PC-3 (cell line): ENCODE measurements at regions not wholly inside any gene's neighbourhood (a gene's known extent, or its start where the extent isn't known, plus 50 kb on each side); places are given as distances from the start of the nearest gene placed in this dataset.

Source experiments
- ATAC-seq: fragments of 200-7000 bp; cut with Tn5 transposase; 2 replicates; pipeline ENCODE4 v1.9.1; 2020; ENCODE audit warnings: mild to moderate bottlenecking, moderate library complexity
- BruUV-seq: library from RNA; stranded (reverse); fragments of 400-500 nt; replicated peaks from 2 replicates; lab custom pipeline; 2021; lab: Mats Ljungman, UMichigan
- CTCF ChIA-PET: fragments of 300-600 bp; sonication (Branson Sonifier 250); formaldehyde crosslinking; loops from one replicate; lab custom pipeline; 2022; ENCODE audit warnings: antibody characterized with exemption; lab: Charles Lee
- POLR2A ChIA-PET: fragments of 300-600 bp; sonication (Branson Sonifier 250); formaldehyde crosslinking; loops from one replicate; lab custom pipeline; 2022; ENCODE audit warnings: antibody characterized with exemption; ENCODE audit not compliant: unreplicated experiment; lab: Charles Lee
- DNase-seq: peaks from one replicate; pipeline ENCODE4 v3.0.0-alpha.2; 2015
- H2AFZ ChIP-seq: fragments of 300-600 bp; sonication (generic); 2 replicates; pipeline ENCODE4 v1.6.0; 2016; ENCODE audit warnings: antibody characterized with exemption, low read length
- H3F3A ChIP-seq: fragments of 300-600 bp; sonication (generic); one replicate; pipeline ENCODE4 v1.6.0; 2017; ENCODE audit warnings: antibody characterized with exemption, low read length, control low read depth, mild to moderate bottlenecking; ENCODE audit not compliant: unreplicated experiment
- H3K27ac ChIP-seq: fragments of 300-600 bp; sonication (generic); 2 replicates; pipeline ENCODE4 v1.5.1; 2016; ENCODE audit warnings: mild to moderate bottlenecking, low read length
- H3K27me3 ChIP-seq: fragments of 300-600 bp; sonication (generic); 2 replicates; pipeline ENCODE4 v1.6.1; 2016; ENCODE audit warnings: low read length, mixed read lengths
- H3K36me3 ChIP-seq: fragments of 300-600 bp; sonication (generic); 2 replicates; pipeline ENCODE4 v1.6.1; 2016; ENCODE audit warnings: low read depth, mixed run types, low read length, mixed read lengths
- H3K4me1 ChIP-seq: fragments of 300-600 bp; sonication (generic); 2 replicates; pipeline ENCODE4 v1.5.1; 2016; ENCODE audit warnings: low read length; ENCODE audit not compliant: insufficient read depth
- H3K4me2 ChIP-seq: fragments of 300-600 bp; sonication (generic); 2 replicates; pipeline ENCODE4 v1.6.0; 2016; ENCODE audit warnings: low read length
- H3K4me3 ChIP-seq: fragments of 300-600 bp; sonication (generic); 2 replicates; pipeline ENCODE4 v1.5.1; 2016; ENCODE audit warnings: mild to moderate bottlenecking, low read length, mixed read lengths
- H3K79me2 ChIP-seq: fragments of 300-600 bp; sonication (generic); 2 replicates; pipeline ENCODE4 v1.6.1; 2017; ENCODE audit warnings: low read length, mixed read lengths
- H3K9ac ChIP-seq: fragments of 300-600 bp; sonication (generic); 2 replicates; pipeline ENCODE4 v1.6.0; 2016; ENCODE audit warnings: mild to moderate bottlenecking, low read length
- H3K9me2 ChIP-seq: fragments of 300-600 bp; sonication (generic); replicated peaks from 2 replicates; pipeline ENCODE4 v1.6.1; 2016; ENCODE audit warnings: mixed run types, low read length, mixed read lengths
- H3K9me3 ChIP-seq: fragments of 300-600 bp; sonication (generic); 2 replicates; pipeline ENCODE4 v1.6.1; 2016; ENCODE audit warnings: low read length, mixed read lengths
- H4K20me1 ChIP-seq: fragments of 300-600 bp; sonication (generic); 2 replicates; pipeline ENCODE4 v1.6.1; 2016; ENCODE audit warnings: low read length, mixed read lengths
- EZH2 ChIP-seq: fragments of 300-600 bp; sonication (generic); IDR thresholded peaks from one replicate; pipeline ENCODE4 v1.6.1; 2017; ENCODE audit warnings: antibody characterized with exemption, mild to moderate bottlenecking, low read length; ENCODE audit not compliant: unreplicated experiment
- EZH2phosphoT487 ChIP-seq: fragments of 300-600 bp; sonication (generic); IDR thresholded peaks from 2 replicates; pipeline ENCODE4 v1.6.1; 2018; ENCODE audit warnings: mild to moderate bottlenecking, antibody characterized with exemption, low read length, borderline replicate concordance
- intact Hi-C: fragments of 100-400 bp; cut with micrococcal nuclease; formaldehyde crosslinking; loops from 2 replicates; pipeline ENCODE4 v1.9.0; 2023
- TF ChIP-seq, protein P1 (sequence below): fragments of 300-600 bp; sonication (generic); conservative IDR thresholded peaks from 2 replicates; pipeline ENCODE4 v1.5.1; 2017; ENCODE audit warnings: antibody characterized with exemption, low read depth, mild to moderate bottlenecking, low read length

DNA sequence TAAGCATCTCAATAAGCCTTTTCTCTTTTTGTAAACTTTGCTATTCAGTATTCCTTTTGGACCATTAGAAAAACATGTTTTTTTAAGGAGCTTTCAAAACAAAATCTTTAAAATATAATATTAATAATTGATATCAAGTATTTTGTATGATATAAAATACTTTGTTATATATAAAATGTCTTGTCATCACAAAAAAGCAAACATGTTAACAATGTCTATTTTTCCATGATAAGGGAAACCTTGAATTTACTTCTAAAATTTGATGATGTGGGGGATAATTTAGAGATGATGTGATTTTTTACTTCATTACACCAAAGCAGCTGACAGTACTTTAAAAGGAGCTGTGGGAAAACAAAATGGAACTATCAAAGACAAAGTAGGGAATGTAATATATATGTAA lies 887.7 kb downstream of the SI start:
- ATAC-seq (no peak), DNase-seq (no peak)
- Histone ChIP-seq H2AFZ (no peak overlapping the region), H3K27me3 (no peaks in the 10 kb centered on the region), H3K9me2 (no peaks in the 10 kb centered on the region), H4K20me1 (no peaks in the 10 kb centered on the region), H3F3A (no peaks in the 10 kb centered on the region), H3K9me3 (no peaks in the 10 kb centered on the region), H3K4me1 (no peaks in the 10 kb centered on the region), H3K9ac (no peak overlapping the region), H3K27ac (no peak overlapping the region), H3K79me2 (no peaks in the 10 kb centered on the region), H3K4me3 (no peak overlapping the region), H3K36me3 (no peaks in the 10 kb centered on the region), H3K4me2 (no peak overlapping the region)
- POLR2A ChIA-PET = no interaction called here
- CTCF ChIA-PET = no interaction called here
- TF ChIP-seq EZH2phosphoT487 (no peak), EZH2 (no peak)
- TF ChIP-seq, protein P1, sequence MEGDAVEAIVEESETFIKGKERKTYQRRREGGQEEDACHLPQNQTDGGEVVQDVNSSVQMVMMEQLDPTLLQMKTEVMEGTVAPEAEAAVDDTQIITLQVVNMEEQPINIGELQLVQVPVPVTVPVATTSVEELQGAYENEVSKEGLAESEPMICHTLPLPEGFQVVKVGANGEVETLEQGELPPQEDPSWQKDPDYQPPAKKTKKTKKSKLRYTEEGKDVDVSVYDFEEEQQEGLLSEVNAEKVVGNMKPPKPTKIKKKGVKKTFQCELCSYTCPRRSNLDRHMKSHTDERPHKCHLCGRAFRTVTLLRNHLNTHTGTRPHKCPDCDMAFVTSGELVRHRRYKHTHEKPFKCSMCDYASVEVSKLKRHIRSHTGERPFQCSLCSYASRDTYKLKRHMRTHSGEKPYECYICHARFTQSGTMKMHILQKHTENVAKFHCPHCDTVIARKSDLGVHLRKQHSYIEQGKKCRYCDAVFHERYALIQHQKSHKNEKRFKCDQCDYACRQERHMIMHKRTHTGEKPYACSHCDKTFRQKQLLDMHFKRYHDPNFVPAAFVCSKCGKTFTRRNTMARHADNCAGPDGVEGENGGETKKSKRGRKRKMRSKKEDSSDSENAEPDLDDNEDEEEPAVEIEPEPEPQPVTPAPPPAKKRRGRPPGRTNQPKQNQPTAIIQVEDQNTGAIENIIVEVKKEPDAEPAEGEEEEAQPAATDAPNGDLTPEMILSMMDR = no peak
- no TSS peak for BruUV-seq
- intact Hi-C loops = no loop called here

DNA sequence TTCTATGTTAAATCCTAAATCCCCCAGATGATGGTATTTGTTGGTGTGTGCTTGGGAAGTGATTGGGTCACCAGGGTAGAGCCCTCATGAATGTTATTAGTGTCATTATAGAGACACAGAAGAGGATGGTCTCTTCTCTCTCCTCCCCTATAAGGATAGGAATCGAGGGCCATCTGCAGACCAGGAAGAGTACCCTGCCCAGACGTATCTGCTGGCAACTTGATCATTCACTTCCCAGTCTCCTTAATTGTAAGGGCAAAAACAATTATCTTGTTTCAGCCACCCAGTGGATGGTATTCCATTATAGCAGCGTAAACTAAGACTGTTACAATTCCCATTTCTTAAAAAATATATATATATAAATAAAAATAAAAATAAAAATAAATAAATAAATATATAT lies 892.2 kb downstream of the SI start:
- DNase-seq (no peak), ATAC-seq (no peak)
- ChIA-PET POLR2A (no interaction called here), CTCF (no interaction called here)
- Histone ChIP-seq H3F3A (no peaks in the 10 kb centered on the region), H3K4me2 (no peak overlapping the region), H4K20me1 (no peaks in the 10 kb centered on the region), H3K4me3 (no peak overlapping the region), H3K9me3 (no peaks in the 10 kb centered on the region), H3K79me2 (no peaks in the 10 kb centered on the region), H3K9ac (no peak overlapping the region), H3K27ac (no peak overlapping the region), H3K27me3 (no peaks in the 10 kb centered on the region), H3K9me2 (no peaks in the 10 kb centered on the region), H3K4me1 (no peaks in the 10 kb centered on the region), H3K36me3 (no peaks in the 10 kb centered on the region), H2AFZ (no peak overlapping the region)
- TF ChIP-seq EZH2phosphoT487 (no peak), EZH2 (no peak)
- TF ChIP-seq, protein P1 = no peak
- no TSS peak for BruUV-seq
- intact Hi-C loops = no loop called here

DNA sequence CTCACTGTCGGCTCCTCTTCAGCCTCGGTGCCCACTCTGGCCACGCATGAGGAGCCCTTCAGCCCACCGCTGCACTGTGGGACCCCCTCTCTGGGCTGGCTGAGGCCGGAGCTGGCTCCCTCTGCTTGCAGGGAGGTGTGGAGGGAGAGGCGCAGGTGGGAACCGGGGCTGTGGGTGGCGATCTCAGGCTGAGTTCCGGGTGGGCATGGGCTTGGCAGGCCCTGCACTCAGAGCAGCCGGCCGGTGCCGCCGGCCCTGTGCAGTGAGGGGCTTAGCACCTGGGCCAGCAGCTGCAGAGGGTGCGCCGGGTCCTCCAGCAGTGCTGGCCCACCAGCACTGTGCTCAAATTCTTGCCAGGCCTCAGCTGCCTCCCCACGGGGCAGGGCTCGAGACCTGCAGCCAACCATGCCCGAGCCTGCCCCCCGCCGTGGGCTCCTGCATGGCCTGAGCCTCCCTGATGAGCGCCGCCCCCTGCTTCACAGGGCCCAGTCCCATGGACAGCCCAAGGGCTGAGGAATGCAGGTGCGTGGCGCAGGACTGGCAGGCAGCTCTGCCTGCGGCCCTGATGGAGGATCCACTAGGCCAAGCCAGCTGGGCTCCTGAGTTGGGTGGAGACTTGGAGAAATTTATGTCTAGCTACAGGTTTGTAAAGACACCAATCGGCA lies 899.1 kb downstream of the SI start:
- no TSS peak for BruUV-seq
- no peak for DNase-seq

More for the DNA sequence above, 899.1 kb downstream of the SI start:
- Histone ChIP-seq H4K20me1 (no peaks in the 10 kb centered on the region), H3K4me1 (no peaks in the 10 kb centered on the region), H3K9me3 (no peaks in the 10 kb centered on the region), H3K36me3 (no peaks in the 10 kb centered on the region), H3K4me2 (no peak overlapping the region), H3K4me3 (no peak overlapping the region), H3K79me2 (no peaks in the 10 kb centered on the region), H3K27ac (no peak overlapping the region), H3K9ac (no peak overlapping the region), H3K27me3 (no peaks in the 10 kb centered on the region), H2AFZ (0 out of 2 replicates have a peak overlapping the region, but pooled peaks have one; percentile 34), H3F3A (no peaks in the 10 kb centered on the region), H3K9me2 (no peaks in the 10 kb centered on the region)
- intact Hi-C loops = no loop called here
- ChIA-PET POLR2A (no interaction called here), CTCF (no interaction called here)
- ATAC-seq = no peak
- TF ChIP-seq, protein P1 = no peak
- TF ChIP-seq EZH2 (no peak), EZH2phosphoT487 (no peak)
